GM12891 (cell line): ENCODE measurements at regions not wholly inside any gene's neighbourhood (a gene's known extent, or its start where the extent isn't known, plus 50 kb on each side); places are given as distances from the start of the nearest gene placed in this dataset.

ENCODE experiments used
- DNase-seq: peaks from one replicate; pipeline ENCODE4 v3.0.0; 2011; ENCODE audit warnings: low spot score; ENCODE audit not compliant: insufficient read length
- FAIRE-seq: peaks from 2 replicates; lab custom pipeline; 2011; peaks lifted over from hg19 to GRCh38; lab: Jason Lieb, UNC
- PAX5 ChIP-seq: IDR thresholded peaks from 2 replicates; pipeline ENCODE4 v1.6.1; 2011; ENCODE audit warnings: low read length, moderate library complexity, mild to moderate bottlenecking; ENCODE audit not compliant: insufficient read depth, severe bottlenecking
- POLR2A ChIP-seq: IDR thresholded peaks from 2 replicates; pipeline ENCODE4 v1.6.1; 2011; ENCODE audit warnings: low read depth, low read length, control low read depth
- POLR2AphosphoS5 ChIP-seq: IDR thresholded peaks from 2 replicates; pipeline ENCODE4 v1.6.1; 2011; ENCODE audit warnings: low read depth, low read length, control low read depth
- POU2F2 ChIP-seq: IDR thresholded peaks from 2 replicates; pipeline ENCODE4 v1.6.1; 2011; ENCODE audit warnings: low read depth, mild to moderate bottlenecking, control low read depth, low read length, moderate library complexity
- SPI1 ChIP-seq: IDR thresholded peaks from 2 replicates; pipeline ENCODE4 v1.6.1; 2011; ENCODE audit warnings: low read depth, low read length, control low read depth
- TAF1 ChIP-seq: IDR thresholded peaks from 2 replicates; pipeline ENCODE4 v1.6.1; 2011; ENCODE audit warnings: low read depth, low read length, control low read depth

- TF ChIP-seq POU2F2 (no peak), SPI1 (no peak), PAX5 (no peak), POLR2AphosphoS5 (no peak), TAF1 (no peak), POLR2A (no peak)
- DNase-seq (no peak), FAIRE-seq (no peak)
These were observed 131.7 kb upstream of the CREB1 start for GRCh38 chr2:207397917-207398655.

- TF ChIP-seq SPI1: no peak
- TF ChIP-seq POU2F2: no peak
- no peak for TF ChIP-seq POLR2AphosphoS5
- no peak for TF ChIP-seq TAF1
- TF ChIP-seq PAX5: no peak
- TF ChIP-seq POLR2A: no peak
These were observed 130.5 kb upstream of the CREB1 start for GRCh38 chr2:207399301-207399700.

GRCh38 chr2:207401338-207401737 lies 128.4 kb upstream of the CREB1 start:
- TF ChIP-seq PAX5: no peak
- no peak for TF ChIP-seq TAF1
- no peak for TF ChIP-seq POLR2AphosphoS5
- no peak for TF ChIP-seq SPI1
- TF ChIP-seq POU2F2: no peak
- no peak for TF ChIP-seq POLR2A
- FAIRE-seq (no peak), DNase-seq (no peak)

More at GRCh38 chr2:207399301-207399700, 130.5 kb upstream of the CREB1 start:
- DNase-seq: no peak
- FAIRE-seq: peak; percentile 13

GRCh38 chr2:207403141-207403540 lies 126.6 kb upstream of the CREB1 start:
- TF ChIP-seq TAF1: no peak
- no peak for TF ChIP-seq POLR2AphosphoS5
- TF ChIP-seq POLR2A: no peak
- TF ChIP-seq SPI1: no peak
- TF ChIP-seq PAX5: no peak
- TF ChIP-seq POU2F2: no peak
- FAIRE-seq (no peak), DNase-seq (no peak)

GRCh38 chr2:207403950-207404349 lies 125.8 kb upstream of the CREB1 start:
- FAIRE-seq: no peak
- DNase-seq: no peak
- no peak for TF ChIP-seq SPI1
- no peak for TF ChIP-seq POLR2AphosphoS5
- no peak for TF ChIP-seq PAX5
- TF ChIP-seq POU2F2: no peak
- TF ChIP-seq POLR2A: no peak
- TF ChIP-seq TAF1: no peak

- TF ChIP-seq POLR2A: no peak
- TF ChIP-seq POLR2AphosphoS5: no peak
- no peak for TF ChIP-seq PAX5
- TF ChIP-seq POU2F2: no peak
- TF ChIP-seq SPI1: no peak
- TF ChIP-seq TAF1: no peak
- FAIRE-seq: no peak
- DNase-seq: no peak
These were observed 124.6 kb upstream of the CREB1 start for GRCh38 chr2:207405150-207405549.

GRCh38 chr2:207408086-207408794 lies 121.5 kb upstream of the CREB1 start:
- TF ChIP-seq POLR2AphosphoS5 (no peak), SPI1 (peak; percentile 93)
- no peak for DNase-seq
- FAIRE-seq: peak; percentile 9

GRCh38 chr2:207409517-207409916 lies 120.2 kb upstream of the CREB1 start:
- no peak for DNase-seq
- FAIRE-seq: peak; percentile 31
- TF ChIP-seq POLR2A: no peak
- no peak for TF ChIP-seq SPI1
- no peak for TF ChIP-seq POLR2AphosphoS5
- TF ChIP-seq POU2F2: no peak
- TF ChIP-seq PAX5: no peak
- TF ChIP-seq TAF1: no peak

GRCh38 chr2:207412787-207413310 lies 116.9 kb upstream of the CREB1 start:
- no peak for TF ChIP-seq PAX5
- no peak for TF ChIP-seq POU2F2
- TF ChIP-seq POLR2AphosphoS5: no peak
- no peak for TF ChIP-seq POLR2A
- no peak for TF ChIP-seq SPI1
- DNase-seq (no peak), FAIRE-seq (no peak)

GRCh38 chr2:207413376-207413907 lies 116.3 kb upstream of the CREB1 start:
- DNase-seq: no peak
- TF ChIP-seq POLR2AphosphoS5 (no peak), POLR2A (no peak)
- FAIRE-seq: no peak
